ENCODE measurements at regions not wholly inside any gene's neighbourhood (a gene's known extent, or its start where the extent isn't known, plus 50 kb on each side); places are given as distances from the start of the nearest gene placed in this dataset.

GRCh38 chr16:73483934-73484711, 436.2 kb upstream of the ZFHX3 start:
- 58% methylated on average over 5 of the region's 17 CpGs for whole genome bisulfite sequencing (ENCODE audit: insufficient coverage, low coverage, low lambda C conversion rate, missing lambda C conversion rate)
- intact Hi-C loops (cut with DNase I): no loop called here
- no peak for DNase-seq

GRCh38 chr16:73483076-73483791, 435.3 kb upstream of the ZFHX3 start:
- Histone ChIP-seq H3K27ac (no peak overlapping the region), H3K9me3 (no peaks in the 10 kb centered on the region), H3K4me1 (no peaks in the 10 kb centered on the region), H3K27me3 (no peaks in the 10 kb centered on the region), H3K4me3 (no peak overlapping the region), H3K36me3 (no peaks in the 10 kb centered on the region)
- ATAC-seq (no peak), DNase-seq (no peak)
- intact Hi-C loops (cut with DNase I): no loop called here
- WGBS (ENCODE audit: insufficient coverage, low coverage, low lambda C conversion rate, missing lambda C conversion rate): 17% methylated on average over 30 of the region's 30 CpGs
- no peak for TF ChIP-seq CTCF (IDR thresholded peaks at IDR 0.05)
- TF ChIP-seq POLR2A (IDR thresholded peaks at IDR 0.05): no peak

More at GRCh38 chr16:73483934-73484711, 436.2 kb upstream of the ZFHX3 start:
- no peaks in the 10 kb centered on the region for H3K4me1 ChIP-seq
- H3K9me3 ChIP-seq: no peaks in the 10 kb centered on the region
- ATAC-seq: no peak
- no peaks in the 10 kb centered on the region for H3K27me3 ChIP-seq
- no peak overlapping the region for H3K27ac ChIP-seq
- no peak overlapping the region for H3K4me3 ChIP-seq
- TF ChIP-seq POLR2A (IDR thresholded peaks at IDR 0.05) (no peak), CTCF (IDR thresholded peaks at IDR 0.05) (no peak)
- H3K36me3 ChIP-seq: no peaks in the 10 kb centered on the region

GRCh38 chr16:73482310-73482709, 434.4 kb upstream of the ZFHX3 start:
- Histone ChIP-seq H3K27ac (no peak overlapping the region), H3K27me3 (no peaks in the 10 kb centered on the region), H3K4me3 (no peak overlapping the region), H3K36me3 (no peaks in the 10 kb centered on the region), H3K4me1 (no peaks in the 10 kb centered on the region), H3K9me3 (no peaks in the 10 kb centered on the region)
- intact Hi-C loops (cut with DNase I): no loop called here
- no peak for ATAC-seq
- WGBS (ENCODE audit: insufficient coverage, low coverage, low lambda C conversion rate, missing lambda C conversion rate): no CpG with 5 or more reads among the region's 6 CpGs
- TF ChIP-seq CTCF (IDR thresholded peaks at IDR 0.05) (no peak), POLR2A (IDR thresholded peaks at IDR 0.05) (no peak)
- DNase-seq: no peak

GRCh38 chr16:73480381-73480780, 432.5 kb upstream of the ZFHX3 start:
- 18% methylated on average over 2 of the region's 2 CpGs for WGBS (ENCODE audit: insufficient coverage, low coverage, low lambda C conversion rate, missing lambda C conversion rate)
- Histone ChIP-seq H3K36me3 (no peaks in the 10 kb centered on the region), H3K4me1 (no peaks in the 10 kb centered on the region), H3K4me3 (no peak overlapping the region), H3K27ac (no peak overlapping the region), H3K27me3 (no peaks in the 10 kb centered on the region), H3K9me3 (no peaks in the 10 kb centered on the region)
- DNase-seq: no peak
- intact Hi-C loops (cut with DNase I): no loop called here
- no peak for ATAC-seq
- TF ChIP-seq CTCF (IDR thresholded peaks at IDR 0.05) (no peak), POLR2A (IDR thresholded peaks at IDR 0.05) (no peak)

Data from right lobe of liver (tissue), 6 donors.